Midbrain (tissue), 1 donor: ENCODE measurements at regions not wholly inside any gene's neighbourhood (a gene's known extent, or its start where the extent isn't known, plus 50 kb on each side); places are given as distances from the start of the nearest gene placed in this dataset.
"Not testable (repeated sequence)": the region's sequence is repeated elsewhere in the genome, so short reads cannot be mapped to it uniquely, and the experiment has no call there.

Experiments used
- DNase-seq: peaks from one replicate; lab custom pipeline; 2025; lab: John Stamatoyannopoulos, UW

DNA sequence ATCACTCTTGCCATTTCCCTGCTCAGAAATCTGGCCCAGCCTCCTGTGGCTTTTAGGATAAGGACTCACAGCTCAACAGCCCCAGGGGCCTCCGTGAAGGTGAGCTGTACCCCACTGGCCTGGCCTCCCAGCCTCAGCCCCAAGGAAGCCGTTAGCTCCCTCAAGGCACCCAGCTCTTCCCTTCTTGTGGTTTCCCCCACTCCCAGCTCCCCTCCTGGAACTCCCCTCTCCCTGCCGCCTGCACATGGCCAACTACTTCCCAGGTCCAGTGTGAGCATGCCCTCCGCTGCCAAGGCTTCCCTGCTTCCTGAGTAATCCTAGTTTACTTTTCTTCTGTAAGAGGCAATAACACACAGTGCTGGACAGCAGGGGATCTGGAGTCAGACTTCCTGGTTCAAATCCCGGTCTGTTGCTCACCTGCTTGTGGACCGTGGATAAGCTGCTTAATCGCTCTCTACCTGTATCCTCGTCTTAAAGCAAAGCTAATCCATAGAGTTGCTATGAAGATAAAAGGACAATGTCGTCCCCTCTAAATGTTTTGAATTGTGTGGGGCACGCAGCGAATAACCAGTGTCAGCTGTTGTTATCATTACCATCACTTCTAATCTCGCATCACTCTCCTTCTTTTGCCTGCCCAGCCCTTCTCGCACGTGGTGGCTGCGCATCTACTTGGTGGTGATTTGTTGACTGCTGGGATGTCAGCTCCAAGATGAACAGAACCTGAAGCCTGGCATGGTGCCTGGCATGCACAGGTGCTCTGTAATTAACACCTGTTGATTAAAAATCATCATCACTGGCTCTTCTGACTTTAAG, 86.6 kb downstream of the C5orf15 start:
- DNase-seq, result no peak

GRCh38 chr5:133878236-133878555, 90.2 kb downstream of the C5orf15 start:
- DNase-seq, result no peak

GRCh38 chr5:133877351-133878235, 90.8 kb downstream of the C5orf15 start:
- DNase-seq, result no peak

DNA sequence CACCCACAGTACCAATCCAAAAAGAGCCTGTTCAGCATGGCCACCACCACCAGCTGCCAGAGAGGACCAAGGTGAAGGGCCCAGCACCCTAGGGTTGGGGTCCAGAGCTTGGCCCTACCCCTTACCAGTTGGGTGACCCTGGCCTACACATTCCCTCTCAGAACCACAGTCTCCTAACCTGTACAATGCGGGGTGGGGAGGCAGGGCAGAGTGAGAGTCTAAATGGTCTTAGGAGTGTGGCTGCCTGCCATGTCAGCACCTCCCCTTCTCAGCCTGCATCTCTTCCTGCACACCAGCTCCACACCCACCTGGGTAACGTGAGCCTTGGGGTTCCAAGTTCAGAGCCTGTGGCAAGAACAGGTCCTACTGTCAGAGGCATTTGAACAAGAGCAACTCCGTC, 92.2 kb downstream of the C5orf15 start:
- DNase-seq, result no peak

- DNase-seq, result no peak
Observed at GRCh38 chr5:133875179-133875578, 93.2 kb downstream of the C5orf15 start.

DNA sequence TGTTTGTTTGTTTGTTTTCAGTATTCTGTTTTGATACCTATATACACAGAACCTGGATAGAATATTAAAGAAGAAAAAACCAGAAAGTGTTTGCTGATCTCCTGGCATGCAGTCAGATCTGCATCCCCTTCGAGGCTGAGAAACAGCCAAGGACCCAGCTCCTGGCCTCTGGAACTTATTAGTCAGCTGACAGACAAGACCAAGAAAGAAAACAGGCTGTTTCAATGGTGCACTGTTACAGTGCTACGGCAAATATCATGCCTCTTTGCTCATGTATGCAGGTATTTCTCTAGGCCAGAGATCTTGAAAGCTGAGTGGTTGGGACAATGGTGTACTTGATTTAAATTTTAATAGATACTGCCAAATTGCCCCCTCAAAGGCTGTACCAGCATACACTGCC, 95.0 kb downstream of the C5orf15 start:
- DNase-seq, result no peak

DNA sequence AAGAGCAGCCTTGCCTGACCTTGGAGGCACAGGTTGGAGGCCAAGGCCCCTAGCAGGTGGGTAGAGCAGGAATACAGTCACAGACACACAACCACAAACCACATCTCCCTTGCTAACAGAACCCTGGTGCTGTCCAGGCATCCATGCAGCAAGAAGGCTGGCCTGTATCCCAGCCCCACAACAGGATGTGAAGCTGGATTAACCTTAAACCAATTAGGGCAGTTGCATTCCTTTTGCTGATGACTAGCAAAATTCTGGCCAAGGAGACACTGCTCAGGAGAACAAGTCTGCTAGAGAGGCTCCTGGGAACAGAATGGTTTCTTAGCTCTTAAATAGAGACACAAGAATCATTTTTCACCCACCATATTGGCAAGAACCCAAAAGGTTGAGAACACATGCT, 97.8 kb downstream of the C5orf15 start:
- DNase-seq, result no peak

DNA sequence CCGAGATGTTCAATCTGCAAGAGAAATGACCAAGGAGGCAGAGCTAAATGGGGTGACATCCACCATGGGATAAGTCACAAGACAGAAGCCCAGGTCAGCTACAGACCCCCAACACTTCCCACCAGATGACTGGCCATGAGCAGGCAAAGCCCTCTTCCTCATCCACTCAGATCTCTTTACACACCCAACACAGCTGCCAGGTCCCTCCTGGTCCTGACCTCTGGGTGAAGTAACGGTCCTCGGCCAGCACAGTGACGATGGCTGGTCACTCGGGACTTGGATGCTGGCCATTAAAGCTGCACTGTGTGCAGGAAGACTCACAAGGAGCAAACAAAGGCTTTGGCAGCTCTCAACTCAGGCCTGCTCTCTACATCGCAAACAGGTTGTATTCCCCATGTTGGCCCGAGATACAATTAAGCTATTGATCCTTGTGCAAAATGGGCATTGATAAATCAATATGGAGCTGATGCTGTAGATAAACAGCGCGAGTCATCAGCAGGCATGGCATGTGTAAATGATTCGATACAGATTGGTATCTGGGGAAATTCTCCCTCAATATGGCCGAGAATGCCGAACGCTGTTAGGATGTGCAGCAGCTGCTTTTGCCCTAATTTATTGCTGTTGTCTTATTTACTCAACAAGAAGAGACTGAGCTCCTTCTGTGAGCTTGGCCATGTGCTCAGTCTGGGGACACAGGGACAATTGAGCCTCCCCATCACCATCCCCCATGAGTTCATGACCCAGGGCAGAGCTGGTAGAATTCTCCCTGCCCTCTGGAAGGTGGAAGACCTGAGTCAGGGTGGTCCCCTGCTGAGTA, 98.7 kb downstream of the C5orf15 start:
- DNase-seq, result peak; percentile 48

- peak; percentile 82 for DNase-seq
Observed at GRCh38 chr5:133868946-133869518, 99.4 kb downstream of the C5orf15 start.

- DNase-seq, result no peak
Observed at GRCh38 chr5:133867851-133868545, 100.4 kb downstream of the C5orf15 start.

GRCh38 chr5:133867341-133867740, 101.1 kb downstream of the C5orf15 start:
- no peak for DNase-seq

GRCh38 chr5:133866903-133867245, 101.6 kb downstream of the C5orf15 start:
- no peak for DNase-seq

DNA sequence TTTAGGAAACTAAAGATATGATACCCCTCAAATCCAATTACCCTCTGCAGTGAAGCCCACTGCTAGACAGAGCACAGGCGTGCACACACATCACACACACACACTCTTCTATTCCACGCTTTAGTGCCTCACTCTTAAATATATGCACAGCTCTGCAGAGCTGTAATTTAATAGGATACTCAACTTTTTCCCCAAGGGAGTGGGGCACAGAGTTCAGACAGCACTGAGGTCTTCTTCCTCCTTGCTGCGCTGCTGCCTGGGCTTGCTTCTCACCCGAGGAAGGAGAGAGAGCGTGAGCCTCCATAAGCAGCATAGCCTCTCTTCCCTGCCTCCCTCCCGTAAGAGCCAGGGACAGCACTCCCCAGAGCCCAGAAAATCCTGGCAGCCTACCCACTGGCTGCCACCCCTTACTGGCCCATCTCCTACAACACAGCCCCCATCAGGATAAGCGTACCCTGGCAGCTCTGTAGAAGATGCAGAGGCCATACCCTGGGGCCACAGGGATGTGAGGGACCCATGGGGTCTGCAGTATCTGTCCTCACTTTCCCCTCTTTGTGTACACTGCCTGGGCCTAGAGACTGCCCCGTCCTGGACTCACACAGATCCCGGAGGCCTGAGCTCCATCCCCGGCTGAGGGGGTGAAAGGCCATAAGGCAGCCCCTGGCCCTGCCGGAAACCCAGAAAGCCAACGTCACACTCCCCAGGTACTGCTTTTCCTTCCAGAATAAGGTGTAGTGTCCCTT, 102.1 kb downstream of the C5orf15 start:
- DNase-seq, result no peak

GRCh38 chr5:133865113-133865512, 103.3 kb downstream of the C5orf15 start:
- DNase-seq, result no peak

DNA sequence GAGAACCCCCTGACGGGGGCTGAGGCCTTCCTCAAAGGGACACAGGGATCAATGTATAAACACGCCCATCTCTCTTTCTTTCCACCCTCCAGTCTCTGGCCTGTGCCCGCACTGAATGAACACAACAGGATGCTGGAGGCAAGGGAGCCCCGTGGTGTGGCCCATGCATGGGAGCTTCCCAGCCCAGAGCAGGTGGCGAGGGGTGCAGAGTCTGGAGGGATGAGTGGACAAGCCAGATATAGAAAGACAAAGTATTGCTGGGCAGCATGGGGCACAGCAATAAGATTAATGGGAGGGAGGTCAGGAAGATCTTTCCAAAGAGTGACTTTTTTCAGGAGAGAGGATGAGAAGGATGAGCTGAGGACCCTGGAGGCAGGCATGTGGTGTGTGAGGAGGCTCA, 103.7 kb downstream of the C5orf15 start:
- DNase-seq, result no peak

GRCh38 chr5:133863857-133864585, 104.4 kb downstream of the C5orf15 start:
- DNase-seq, result no peak

DNA sequence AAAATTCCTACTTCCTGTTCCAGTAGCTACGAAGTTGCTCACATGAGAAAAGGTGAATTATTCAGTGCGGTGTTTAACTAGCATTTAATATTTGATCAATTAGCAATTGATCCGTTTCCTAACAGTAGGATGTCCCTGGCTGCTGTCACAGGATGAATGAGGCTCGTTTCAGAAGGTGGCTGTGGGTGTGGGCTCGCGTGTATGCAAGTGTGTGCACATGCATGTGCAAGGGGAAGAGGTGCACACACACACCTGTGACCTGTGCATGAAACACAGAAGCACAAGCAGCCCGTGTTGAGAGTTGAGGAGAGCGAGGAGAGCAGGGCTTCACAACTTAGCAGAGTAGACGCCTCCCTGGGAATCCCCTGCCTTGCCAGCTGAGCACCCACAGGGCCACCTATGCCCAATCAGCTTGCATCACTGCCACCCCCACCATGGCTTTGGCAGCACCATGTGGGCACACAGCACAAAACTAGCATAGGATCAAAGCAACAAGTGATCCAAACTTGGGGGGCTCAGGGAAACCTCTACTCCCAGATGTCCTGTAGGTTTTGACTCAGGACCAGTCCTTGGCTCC, 107.2 kb downstream of the C5orf15 start:
- DNase-seq, result no peak

GRCh38 chr5:133859073-133859472, 109.4 kb downstream of the C5orf15 start:
- DNase-seq, result no peak

DNA sequence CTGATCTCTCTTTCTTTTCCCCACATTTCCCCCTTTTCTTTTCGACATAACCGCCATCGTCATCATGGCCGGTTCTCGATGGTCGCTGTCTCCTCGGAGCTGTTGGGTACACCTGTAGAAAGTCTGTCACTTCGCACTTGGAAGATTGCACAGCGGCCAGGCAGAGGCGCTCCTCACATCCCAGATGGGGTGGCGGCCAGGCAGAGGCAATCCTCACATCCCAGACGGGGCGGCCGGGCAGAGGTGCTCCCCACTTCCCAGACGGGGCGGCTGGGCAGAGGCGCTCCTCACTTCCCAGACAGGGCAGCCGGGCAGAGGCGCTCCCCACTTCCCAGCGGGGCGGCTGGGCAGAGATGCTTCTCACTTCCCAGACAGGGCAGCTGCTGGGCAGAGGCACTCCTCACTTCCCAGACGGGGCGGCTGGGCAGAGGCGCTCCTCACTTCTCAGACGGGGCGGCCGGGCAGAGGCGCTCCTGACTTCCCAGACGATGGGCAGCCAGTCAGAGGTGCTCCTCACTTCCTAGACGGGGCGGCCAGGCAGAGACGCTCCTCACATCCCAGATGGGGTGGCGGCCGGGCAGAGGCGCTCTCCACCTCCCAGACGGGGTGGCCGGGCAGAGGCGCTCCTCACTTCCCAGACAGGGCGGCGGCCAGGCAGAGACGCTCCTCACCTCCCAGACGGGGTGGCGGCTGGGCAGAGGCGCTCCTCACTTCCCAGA, 110.7 kb downstream of the C5orf15 start:
- not testable (repeated sequence) for DNase-seq
